ENCODE measurements at regions not wholly inside any gene's neighbourhood (a gene's known extent, or its start where the extent isn't known, plus 50 kb on each side); places are given as distances from the start of the nearest gene placed in this dataset.

DNA sequence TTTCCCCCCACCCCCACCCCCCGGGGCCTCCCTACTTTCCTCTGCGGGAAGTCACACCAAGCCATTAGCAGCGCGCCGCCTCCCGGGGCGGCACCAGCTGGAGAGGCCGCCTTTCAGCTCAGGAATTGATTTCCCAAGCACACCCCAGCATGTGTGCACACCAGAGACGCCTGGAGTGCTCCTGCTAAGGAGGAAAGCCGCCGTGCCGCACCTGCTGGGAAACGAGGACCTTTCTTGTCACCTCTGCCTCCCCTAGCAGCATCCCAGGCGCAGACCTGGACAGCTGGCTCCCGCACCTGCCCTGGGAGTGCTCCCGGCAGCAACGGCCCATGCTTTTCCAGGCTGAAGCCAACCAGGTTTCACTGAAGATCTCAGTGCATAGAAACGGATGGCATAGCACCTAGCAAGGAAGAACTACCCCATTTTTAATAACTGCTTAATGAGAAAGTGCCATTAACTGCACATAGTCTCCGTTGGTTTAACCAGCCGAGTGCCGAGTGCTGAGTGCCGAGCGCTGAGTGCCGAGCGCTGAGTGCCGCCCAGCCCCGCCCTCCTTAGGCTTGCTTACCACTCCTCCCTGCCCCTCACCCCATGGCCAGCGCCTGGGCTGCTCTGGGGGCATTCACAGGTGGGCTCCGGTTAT, 165.0 kb downstream of the USP12 start:
- Histone ChIP-seq H3K27ac (no peak overlapping the region), H3K9me3 (no peaks in the 10 kb centered on the region), H3K4me3 (peak overlapping the region; percentile 16 to 45 (median 33)), H3K36me3 (no peaks in the 10 kb centered on the region), H3K27me3 (peaks cover 0 to 8% of the 10 kb centered on the region in 2 donors), H3K4me1 (peaks cover 0 to 16% (median 5%) of the 10 kb centered on the region in 4 donors)
- DNase-seq (ENCODE audit: low spot score in 2 of 2): no peak
- WGBS, 2 donors: 3% methylated on average over 23 to 28 of the region's 29 CpGs
- no peak for TF ChIP-seq EP300 (IDR thresholded peaks at IDR 0.05)
- TF ChIP-seq CTCF (IDR thresholded peaks at IDR 0.05): no peak
- TF ChIP-seq POLR2A (IDR thresholded peaks at IDR 0.05): no peak

DNA sequence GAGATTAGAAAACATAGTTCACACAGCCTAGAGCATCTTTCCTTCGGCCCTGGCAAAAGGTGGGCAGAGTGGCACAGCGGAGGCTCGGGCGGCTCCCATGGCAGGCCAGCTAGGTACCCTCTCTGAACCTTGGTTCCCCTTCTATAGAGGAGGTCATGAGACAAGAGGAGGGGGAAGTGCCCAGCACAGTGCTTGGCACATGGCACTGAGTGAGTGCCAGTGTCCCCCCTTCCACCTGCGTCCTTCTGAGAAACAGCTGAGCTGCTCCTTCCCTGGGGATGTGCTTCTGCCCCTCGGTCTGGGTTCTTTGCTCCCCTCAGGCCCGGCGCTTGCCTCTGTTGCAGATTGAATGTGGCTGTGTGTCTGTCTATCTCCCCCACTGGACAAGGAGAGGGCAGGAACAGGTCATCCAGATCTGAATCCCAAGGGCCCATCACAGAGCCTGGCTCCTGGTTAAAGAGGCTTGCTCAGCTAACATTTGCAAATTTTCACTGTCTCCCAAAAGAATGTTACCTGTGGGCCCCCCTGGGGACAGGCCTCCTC, 165.6 kb downstream of the USP12 start:
- H3K27ac ChIP-seq: no peak overlapping the region
- no peaks in the 10 kb centered on the region for H3K36me3 ChIP-seq
- peak overlapping the region in 2 of 4 donors; percentile 41 to 45 for H3K4me3 ChIP-seq
- H3K4me1 ChIP-seq: peaks cover 0 to 16% (median 5%) of the 10 kb centered on the region in 4 donors
- H3K9me3 ChIP-seq: no peaks in the 10 kb centered on the region
- 78 to 87% methylated on average over 8 of the region's 8 CpGs for WGBS, 2 donors
- peaks cover 0 to 8% of the 10 kb centered on the region in 2 donors for H3K27me3 ChIP-seq
- no peak for TF ChIP-seq EP300 (IDR thresholded peaks at IDR 0.05)
- TF ChIP-seq CTCF (IDR thresholded peaks at IDR 0.05): no peak
- TF ChIP-seq POLR2A (IDR thresholded peaks at IDR 0.05): no peak
- DNase-seq (ENCODE audit: low spot score in 2 of 2): no peak

DNA sequence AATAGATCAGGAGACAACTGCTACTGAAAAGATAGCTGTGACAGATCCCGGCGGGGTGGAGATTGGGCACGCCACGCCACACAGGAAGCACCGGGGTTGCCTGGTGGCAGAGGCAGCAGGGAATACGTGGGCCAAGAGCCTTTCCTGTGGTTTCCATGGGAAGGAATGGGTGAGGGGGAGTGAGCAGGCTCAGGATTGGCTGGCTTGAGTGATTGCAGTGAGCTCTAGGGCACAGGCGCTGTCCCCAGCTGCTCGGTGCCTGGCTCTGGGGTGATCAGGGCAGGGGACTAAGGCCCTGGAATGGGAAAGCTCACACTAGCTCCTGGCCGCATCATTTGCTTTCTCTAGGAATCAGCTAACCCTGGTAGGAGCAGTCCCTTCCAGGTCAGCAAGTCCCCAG, 166.1 kb downstream of the USP12 start:
- no peak for TF ChIP-seq CTCF (IDR thresholded peaks at IDR 0.05)
- TF ChIP-seq EP300 (IDR thresholded peaks at IDR 0.05): no peak
- TF ChIP-seq POLR2A (IDR thresholded peaks at IDR 0.05): no peak
- WGBS, 2 donors: 58 to 63% methylated on average over 9 of the region's 9 CpGs

GRCh38 chr13:27004866-27005265, 166.7 kb downstream of the USP12 start:
- no peak overlapping the region for H3K27ac ChIP-seq
- no peak for DNase-seq (ENCODE audit: low spot score in 2 of 2)
- H3K4me3 ChIP-seq: no peak overlapping the region
- no peaks in the 10 kb centered on the region for H3K9me3 ChIP-seq
- WGBS, 2 donors: 87 to 89% methylated on average over 5 of the region's 5 CpGs
- peaks cover 0 to 8% of the 10 kb centered on the region in 2 donors for H3K27me3 ChIP-seq
- TF ChIP-seq EP300 (IDR thresholded peaks at IDR 0.05) (no peak), CTCF (IDR thresholded peaks at IDR 0.05) (no peak), POLR2A (IDR thresholded peaks at IDR 0.05) (no peak)
- peaks cover 0 to 16% (median 5%) of the 10 kb centered on the region in 4 donors for H3K4me1 ChIP-seq
- no peaks in the 10 kb centered on the region for H3K36me3 ChIP-seq

More for the DNA sequence above, 166.1 kb downstream of the USP12 start:
- Histone ChIP-seq H3K4me3 (no peak overlapping the region), H3K9me3 (no peaks in the 10 kb centered on the region), H3K27me3 (peaks cover 0 to 8% of the 10 kb centered on the region in 2 donors), H3K36me3 (no peaks in the 10 kb centered on the region), H3K4me1 (peaks cover 0 to 16% (median 5%) of the 10 kb centered on the region in 4 donors), H3K27ac (no peak overlapping the region)
- DNase-seq (ENCODE audit: low spot score in 2 of 2): no peak

DNA sequence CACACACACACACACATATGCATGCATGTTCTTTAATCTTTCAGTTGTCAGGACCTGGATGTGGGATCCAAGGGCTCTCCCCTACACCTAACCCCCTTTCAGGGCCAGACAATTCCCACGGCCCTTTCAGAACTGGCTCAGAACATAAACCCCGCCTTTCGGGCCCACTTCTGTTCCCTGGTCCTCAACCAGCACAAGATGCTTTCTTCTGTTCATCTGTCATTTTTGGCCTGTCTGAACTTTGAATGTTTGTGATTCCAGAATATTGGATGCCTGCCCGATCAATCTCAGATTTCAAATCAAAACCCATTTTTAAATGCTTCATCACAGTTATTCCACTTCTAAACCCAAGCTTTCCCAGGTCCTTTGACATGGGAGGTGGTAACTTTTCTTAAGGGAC, 167.3 kb downstream of the USP12 start:
- Histone ChIP-seq H3K4me1 (peaks cover 0 to 16% (median 5%) of the 10 kb centered on the region in 4 donors), H3K27ac (no peak overlapping the region), H3K4me3 (no peak overlapping the region), H3K9me3 (no peaks in the 10 kb centered on the region), H3K27me3 (peaks cover 0 to 8% of the 10 kb centered on the region in 2 donors), H3K36me3 (no peaks in the 10 kb centered on the region)
- no peak for DNase-seq (ENCODE audit: low spot score in 2 of 2)
- no peak for TF ChIP-seq POLR2A (IDR thresholded peaks at IDR 0.05)
- no peak for TF ChIP-seq CTCF (IDR thresholded peaks at IDR 0.05)
- TF ChIP-seq EP300 (IDR thresholded peaks at IDR 0.05): no peak
- 54 to 57% methylated on average over 4 of the region's 4 CpGs for WGBS, 2 donors
